ENCODE measurements at regions not wholly inside any gene's neighbourhood (a gene's known extent, or its start where the extent isn't known, plus 50 kb on each side); places are given as distances from the start of the nearest gene placed in this dataset.

DNA sequence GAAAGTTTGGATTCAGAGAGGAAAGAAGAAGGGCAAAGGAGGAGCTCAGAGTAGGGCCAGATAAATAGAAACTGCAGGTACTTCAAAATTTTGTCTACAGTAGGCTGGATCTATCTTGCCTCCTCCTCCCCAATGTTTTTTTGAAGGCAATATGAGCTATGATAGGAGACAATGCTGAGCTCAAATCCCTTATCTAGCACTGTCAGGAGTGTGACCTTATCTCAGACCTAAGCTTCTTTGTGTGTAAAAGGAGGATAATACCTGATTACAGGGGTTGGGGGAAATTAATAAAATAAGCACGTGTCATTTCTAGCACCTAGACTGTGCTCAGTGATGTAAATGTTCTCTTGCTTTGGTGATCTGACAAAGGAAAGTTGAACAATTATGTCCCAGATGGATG is 137.8 kb upstream of the CD180 start:
- H4K5ac ChIP-seq (ENCODE audit: insufficient read length, low read depth, low read length) = no peak overlapping the region
- H2BK12ac ChIP-seq (ENCODE audit: insufficient read length, low read depth, low read length) = no peak overlapping the region
- no peaks in the 10 kb centered on the region for H3K9me3 ChIP-seq (ENCODE audit: control insufficient read depth, low read depth, low read length)
- Mint-ChIP-seq H3K27me3 (ENCODE audit: low read depth) (no peaks in the 10 kb centered on the region), H3K4me1 (no peaks in the 10 kb centered on the region), H3K9me3 (peaks cover 13 to 18% of the 10 kb centered on the region in 2 experiments; a peak in 4 of 5 replicates), H3K4me3 (no peak overlapping the region), H3K27ac (no peak overlapping the region), H3K36me3 (ENCODE audit: insufficient read depth in 1 of 3, low read depth in 3 of 3) (peaks cover 0 to 18% (median 2%) of the 10 kb centered on the region in 3 experiments; a peak in 4 of 7 replicates)
- H4K91ac ChIP-seq (ENCODE audit: insufficient read length, low read depth, low read length) = no peak overlapping the region
- H3K23me2 ChIP-seq (ENCODE audit: insufficient read length, low read depth, low read length, poor library complexity, severe bottlenecking) = no peaks in the 10 kb centered on the region
- H3K23ac ChIP-seq (ENCODE audit: insufficient read length, low read depth, low read length) = no peak overlapping the region
- H2AFZ ChIP-seq (ENCODE audit: low read length) = no peak overlapping the region
- H4K8ac ChIP-seq (replicated peaks; ENCODE audit: insufficient read length, low read depth, low read length) = no peak overlapping the region
- H2AK5ac ChIP-seq (ENCODE audit: insufficient read length, low read length) = no peak overlapping the region
- no peak overlapping the region for H3K14ac ChIP-seq (ENCODE audit: insufficient read depth, low read length)
- DNase-seq = no peak
- H3K4me1 ChIP-seq (ENCODE audit: insufficient read depth, low read length) = no peaks in the 10 kb centered on the region
- H2BK120ac ChIP-seq (ENCODE audit: low read depth, low read length, poor library complexity, severe bottlenecking) = no peak overlapping the region
- H3K4me2 ChIP-seq (ENCODE audit: insufficient read depth, insufficient read length, low read length) = no peak overlapping the region
- H3T11ph ChIP-seq (ENCODE audit: low read length) = no peak overlapping the region
- H2BK15ac ChIP-seq (ENCODE audit: low read depth, low read length) = no peak overlapping the region
- H3K56ac ChIP-seq (ENCODE audit: insufficient read length, low read depth, low read length) = no peak overlapping the region
- H3K79me1 ChIP-seq (ENCODE audit: insufficient read depth, low read depth, low read length, poor library complexity, severe bottlenecking) = no peaks in the 10 kb centered on the region
- WGBS (ENCODE audit: extremely low coverage, insufficient read length, low lambda C conversion rate) = no CpG with 5 or more reads among the region's 1 CpG
- no peak overlapping the region for H2BK20ac ChIP-seq (ENCODE audit: low read depth, low read length, poor library complexity, severe bottlenecking)
- no peaks in the 10 kb centered on the region for H4K20me1 ChIP-seq (ENCODE audit: control insufficient read depth, insufficient read depth, insufficient read length)
- H3K4ac ChIP-seq (ENCODE audit: low read depth, low read length) = no peak overlapping the region
- no peak overlapping the region for H3K27ac ChIP-seq (ENCODE audit: insufficient read length, low read depth, low read length)
- no peaks in the 10 kb centered on the region for H3K79me2 ChIP-seq (ENCODE audit: insufficient read depth, low read length)
- H3K18ac ChIP-seq (ENCODE audit: insufficient read length, low read depth, low read length) = no peak overlapping the region
- no peak overlapping the region for H3K9ac ChIP-seq (ENCODE audit: extremely low read depth, insufficient read length, low read length)
- H3K27me3 ChIP-seq (ENCODE audit: insufficient read depth, low read length) = no peaks in the 10 kb centered on the region
- no peak overlapping the region for H2BK5ac ChIP-seq (ENCODE audit: insufficient read length, low read length)
- TF ChIP-seq, protein P1, sequence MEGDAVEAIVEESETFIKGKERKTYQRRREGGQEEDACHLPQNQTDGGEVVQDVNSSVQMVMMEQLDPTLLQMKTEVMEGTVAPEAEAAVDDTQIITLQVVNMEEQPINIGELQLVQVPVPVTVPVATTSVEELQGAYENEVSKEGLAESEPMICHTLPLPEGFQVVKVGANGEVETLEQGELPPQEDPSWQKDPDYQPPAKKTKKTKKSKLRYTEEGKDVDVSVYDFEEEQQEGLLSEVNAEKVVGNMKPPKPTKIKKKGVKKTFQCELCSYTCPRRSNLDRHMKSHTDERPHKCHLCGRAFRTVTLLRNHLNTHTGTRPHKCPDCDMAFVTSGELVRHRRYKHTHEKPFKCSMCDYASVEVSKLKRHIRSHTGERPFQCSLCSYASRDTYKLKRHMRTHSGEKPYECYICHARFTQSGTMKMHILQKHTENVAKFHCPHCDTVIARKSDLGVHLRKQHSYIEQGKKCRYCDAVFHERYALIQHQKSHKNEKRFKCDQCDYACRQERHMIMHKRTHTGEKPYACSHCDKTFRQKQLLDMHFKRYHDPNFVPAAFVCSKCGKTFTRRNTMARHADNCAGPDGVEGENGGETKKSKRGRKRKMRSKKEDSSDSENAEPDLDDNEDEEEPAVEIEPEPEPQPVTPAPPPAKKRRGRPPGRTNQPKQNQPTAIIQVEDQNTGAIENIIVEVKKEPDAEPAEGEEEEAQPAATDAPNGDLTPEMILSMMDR (conservative IDR thresholded peaks at IDR 0.05) = no peak
